Stimulated activated CD4-positive, alpha-beta T cell treated with anti-CD3 and anti-CD28 coated beads, Interleukin-1b, Interleukin-23, amount 100 ng/mL, for 4 hours (primary cell): ENCODE measurements at regions not wholly inside any gene's neighbourhood (a gene's known extent, or its start where the extent isn't known, plus 50 kb on each side); places are given as distances from the start of the nearest gene placed in this dataset.

ENCODE experiments used
- DNase-seq, 2 donors: peaks; one replicate each; pipeline ENCODE4 v3.0.0-alpha.2; 2020; ENCODE audit warnings: low read depth in 2 of 2

DNA sequence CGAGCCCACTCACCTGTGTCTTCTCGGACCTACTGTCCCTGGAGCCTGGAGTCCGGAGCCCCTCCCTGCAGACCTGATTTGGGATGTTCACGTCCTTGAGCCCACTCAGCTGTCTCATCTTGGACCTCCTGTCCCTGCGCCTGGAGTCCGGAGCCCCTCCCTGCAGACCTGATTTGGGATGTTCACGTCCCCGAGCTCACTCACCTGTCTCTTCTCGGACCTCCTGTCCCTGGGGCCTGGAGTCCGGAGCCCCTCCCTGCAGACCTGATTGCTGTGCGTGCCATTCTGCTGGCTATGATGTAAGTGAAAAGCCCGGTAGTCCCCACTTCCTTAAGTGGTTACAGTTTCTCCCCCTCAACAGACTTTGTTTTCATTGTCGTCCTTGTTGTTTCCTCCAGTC is 867.1 kb downstream of the BRD1 start:
- DNase-seq, result no peak

DNA sequence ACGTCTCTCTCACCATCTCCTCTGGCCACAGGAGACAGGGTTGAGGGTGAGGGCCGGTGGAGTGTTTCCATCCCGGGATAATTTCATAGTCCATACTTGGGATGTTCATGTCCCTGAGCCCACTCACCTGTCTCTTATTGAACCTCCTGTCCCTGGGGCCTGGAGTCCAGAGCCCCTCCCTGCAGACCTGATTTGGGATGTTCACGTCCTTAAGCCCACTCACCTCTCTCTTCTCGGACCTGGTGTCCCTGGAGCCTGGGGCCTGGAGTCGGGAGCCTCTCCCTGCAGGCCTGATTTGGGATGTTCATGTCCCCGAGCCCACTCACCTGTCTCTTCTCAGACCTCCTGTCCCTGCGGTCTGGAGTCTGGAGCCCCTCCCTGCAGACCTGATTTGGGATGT is 868.2 kb downstream of the BRD1 start:
- DNase-seq, result no peak

DNA sequence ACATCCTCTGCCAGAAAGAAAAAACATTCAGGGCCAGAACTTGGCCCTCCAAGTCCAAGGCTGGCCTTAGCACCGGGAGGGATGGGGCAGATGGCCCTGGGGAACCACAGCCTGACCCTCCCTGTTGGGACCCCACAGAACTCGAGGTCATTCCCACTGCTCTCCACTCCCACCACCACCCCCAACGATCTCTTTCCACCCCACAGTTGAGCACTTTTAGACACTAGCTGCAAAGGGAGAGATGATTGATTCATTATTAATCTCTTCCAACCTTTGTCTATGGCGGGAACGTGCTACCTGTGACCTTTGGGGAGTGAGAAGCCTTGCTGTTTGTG is 869.7 kb downstream of the BRD1 start:
- no peak for DNase-seq

DNA sequence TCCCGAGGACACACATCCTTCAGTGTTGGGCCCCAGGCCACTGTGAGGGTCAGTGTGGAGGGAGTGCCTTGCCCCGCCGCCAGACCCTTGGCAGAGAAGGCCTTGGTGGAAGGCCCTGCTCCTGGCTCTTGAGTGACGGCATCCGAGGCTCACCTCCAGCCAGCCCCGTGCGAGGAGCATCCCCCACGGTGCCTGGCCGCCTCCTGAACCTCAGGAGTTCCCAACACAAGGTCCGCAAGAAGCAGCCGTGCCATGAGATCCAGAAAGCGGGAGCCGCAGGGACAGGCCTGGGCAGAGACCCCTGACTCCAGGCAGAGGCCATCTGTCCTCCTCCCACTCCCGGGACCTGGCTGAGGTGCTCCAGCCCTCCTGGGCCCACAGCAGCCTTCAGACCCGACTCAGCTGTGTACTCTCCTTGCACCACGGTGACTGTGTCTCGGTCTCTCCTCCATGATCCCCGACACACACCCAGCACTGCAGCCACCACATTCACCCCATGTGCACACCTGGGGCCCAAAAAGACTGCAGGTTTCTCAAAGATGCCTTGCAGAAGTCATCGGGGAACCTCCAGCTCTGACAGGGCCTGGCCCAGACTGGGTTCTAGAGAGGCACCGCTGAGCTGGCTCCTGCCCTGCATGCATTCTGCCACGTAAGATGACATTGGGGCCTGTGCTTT is 870.2 kb downstream of the BRD1 start:
- DNase-seq, result no peak

DNA sequence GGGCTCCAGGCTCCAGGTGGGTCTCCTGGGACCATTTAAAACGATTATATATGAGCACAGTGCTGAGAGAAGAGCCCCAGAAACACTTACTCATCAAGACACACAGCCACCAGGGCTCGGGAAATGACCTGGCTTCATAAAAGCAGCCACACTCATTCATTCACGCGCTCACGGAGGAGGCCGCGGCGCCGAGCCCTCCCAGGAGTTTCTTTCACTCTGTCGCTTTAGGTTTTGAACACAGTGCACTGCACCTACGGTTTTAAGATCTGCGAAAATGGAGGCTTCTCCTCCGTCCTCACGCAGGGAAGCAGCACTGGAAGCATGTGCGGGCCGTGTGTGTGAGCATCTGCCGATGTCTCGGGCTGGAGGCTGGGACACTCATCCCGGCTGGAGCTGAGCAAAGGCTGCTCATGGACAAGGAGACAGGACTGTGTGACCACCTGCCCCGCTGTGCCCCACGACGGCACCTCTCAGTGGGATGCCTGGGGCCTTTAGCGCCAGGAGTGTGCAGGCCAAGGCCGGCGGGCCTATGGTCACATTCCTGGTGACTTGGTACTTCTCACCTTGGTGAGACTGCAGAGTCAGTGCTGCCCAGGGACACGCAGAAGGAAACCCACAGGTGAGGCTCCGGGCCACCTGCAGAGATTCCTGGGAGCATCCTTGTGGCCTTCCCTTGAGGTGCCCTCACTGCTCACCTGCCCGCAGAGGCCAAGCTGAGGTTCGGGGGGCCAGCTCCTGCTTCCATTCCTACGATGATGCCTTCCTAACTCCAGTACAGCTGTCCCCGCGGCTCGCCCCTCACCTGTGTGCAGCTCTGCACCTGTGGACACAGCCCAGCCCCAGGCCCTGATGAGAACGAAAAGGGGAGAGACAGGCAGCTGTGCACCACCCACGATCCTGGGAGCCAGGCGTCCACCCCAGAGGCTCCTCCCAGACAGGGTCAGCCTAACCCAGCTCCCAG is 872.0 kb downstream of the BRD1 start:
- DNase-seq, result no peak

DNA sequence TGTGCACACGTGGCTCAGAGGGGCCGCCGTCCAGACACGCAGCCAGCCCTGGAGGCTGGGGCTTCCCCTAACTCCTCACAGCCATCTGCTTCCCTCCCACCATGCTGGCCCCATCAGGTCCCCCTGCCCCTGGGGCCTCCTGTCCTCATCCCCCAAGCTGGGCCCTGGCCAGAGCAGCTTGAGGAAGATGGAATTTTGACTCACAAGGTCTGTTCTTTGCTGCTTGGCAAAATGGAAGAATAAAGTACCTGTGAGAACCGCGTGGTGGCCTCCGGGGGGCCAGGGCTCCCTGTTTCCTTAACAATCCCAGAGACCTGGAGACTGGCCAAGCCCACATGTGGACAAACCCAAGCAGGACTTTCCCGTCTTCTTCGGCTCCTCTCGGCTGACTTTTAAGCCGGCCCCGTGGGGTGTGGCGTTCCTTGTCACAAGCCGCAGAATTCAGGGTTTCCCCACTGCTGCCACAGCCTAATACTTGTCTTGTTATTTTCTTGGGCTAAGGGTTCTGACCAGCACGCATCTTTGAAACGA is 872.8 kb downstream of the BRD1 start:
- no peak for DNase-seq

DNA sequence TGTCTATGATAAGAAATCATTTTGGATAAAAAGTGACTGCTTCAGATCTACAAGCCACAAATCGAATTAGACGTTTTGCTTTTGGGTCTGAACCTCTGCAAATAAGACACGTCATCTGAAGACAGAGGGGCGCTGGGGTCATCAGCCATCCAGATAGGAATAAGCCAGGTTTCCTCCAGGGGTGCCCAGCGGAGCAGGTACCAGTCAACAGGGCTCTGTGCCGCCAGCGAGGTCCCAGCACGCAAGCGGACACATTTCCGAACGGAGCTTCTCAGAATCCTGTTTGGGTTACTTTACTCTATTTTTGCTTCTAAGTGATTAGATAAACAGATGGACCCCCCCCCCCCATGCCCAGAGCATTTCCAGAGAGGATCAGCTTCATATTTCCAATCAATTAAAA is 873.8 kb downstream of the BRD1 start:
- no peak for DNase-seq

DNA sequence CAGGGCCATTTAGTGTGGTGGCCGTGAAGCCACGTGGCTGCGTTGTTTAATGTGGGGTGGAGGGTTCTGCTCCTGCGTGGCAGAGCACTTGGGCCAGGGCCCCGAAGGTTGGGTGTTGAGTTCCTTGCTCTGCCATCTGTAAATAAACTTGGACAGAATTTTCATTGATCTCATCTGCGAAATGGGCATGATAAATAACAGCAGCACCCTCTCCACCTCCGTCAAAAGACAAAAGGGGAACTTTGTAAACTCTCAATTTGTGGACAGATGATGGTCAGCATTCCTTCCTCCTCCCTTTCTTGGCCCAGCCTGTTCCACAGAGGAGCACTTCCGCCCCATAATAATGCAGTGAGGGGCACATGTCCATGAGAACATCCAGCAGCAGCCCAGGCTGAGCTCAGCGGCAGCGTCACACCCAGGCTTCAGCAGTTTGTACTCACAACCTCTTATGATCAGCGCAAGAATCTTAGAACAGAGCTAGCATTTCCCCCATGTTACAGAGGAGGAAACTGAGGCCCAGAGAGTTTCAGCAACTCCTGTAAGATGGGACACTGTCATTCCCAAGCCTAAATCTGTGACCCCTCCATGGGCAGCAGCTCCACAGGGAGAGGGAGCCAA is 874.5 kb downstream of the BRD1 start:
- no peak for DNase-seq

DNA sequence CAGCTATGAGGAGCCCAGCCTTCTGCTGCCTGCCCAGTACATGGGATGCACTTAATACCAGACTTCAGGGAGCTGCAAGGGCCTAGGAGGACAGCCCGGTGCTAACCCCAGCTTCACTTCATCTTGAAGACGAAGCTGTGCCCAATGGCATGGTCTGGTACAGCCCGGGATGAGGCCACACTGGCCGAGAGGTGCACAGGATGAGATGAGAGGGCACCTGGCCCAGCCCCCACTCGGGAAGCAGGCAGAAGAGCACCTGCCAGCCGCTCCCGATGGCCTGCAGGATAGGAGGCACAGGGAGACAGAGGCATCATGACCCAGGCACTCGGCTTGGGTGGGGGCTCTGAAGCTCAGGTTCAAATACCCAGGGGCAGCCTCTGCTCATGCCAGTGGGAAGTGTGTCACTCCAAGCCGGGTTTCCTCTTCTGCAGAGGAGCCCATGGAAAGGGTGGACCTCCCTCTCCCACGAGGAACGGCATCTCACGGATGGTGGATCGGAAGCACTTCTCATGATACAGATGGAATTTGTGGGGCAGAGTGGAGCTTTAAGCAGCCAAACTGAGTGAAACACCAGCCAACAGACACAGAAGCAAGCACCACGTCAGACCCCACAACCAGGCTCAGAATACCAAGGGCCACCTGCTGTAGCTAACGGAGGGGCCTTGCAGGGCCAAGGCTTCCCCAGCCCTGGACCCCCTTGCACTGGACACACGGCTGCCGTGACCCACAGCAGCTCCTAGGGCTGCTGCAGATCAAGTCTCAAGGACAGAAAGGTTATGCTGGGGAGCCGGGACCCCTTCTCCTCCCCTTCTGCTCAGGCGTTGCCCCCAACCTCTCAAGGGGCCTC is 875.2 kb downstream of the BRD1 start:
- no peak for DNase-seq

DNA sequence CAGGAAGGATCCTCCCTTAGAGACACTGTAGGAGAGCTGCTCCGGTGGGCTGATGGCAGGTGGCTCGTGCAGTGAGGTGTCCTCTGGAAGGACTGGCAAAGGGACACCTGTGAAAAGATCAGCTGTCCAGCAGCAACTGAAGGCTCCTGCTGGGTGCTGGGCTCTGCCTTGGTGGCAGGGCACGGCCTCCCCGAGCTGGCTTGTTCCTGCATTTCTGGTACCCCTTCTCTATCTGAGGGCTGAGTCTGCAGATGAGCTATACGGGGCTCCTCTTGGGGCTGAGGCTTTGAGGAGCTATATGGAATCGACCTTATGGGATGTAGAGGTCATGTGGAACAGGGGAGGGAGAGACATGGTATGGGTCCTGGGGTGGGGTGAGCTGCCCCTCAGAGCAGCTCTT is 875.8 kb downstream of the BRD1 start:
- DNase-seq, result no peak

DNA sequence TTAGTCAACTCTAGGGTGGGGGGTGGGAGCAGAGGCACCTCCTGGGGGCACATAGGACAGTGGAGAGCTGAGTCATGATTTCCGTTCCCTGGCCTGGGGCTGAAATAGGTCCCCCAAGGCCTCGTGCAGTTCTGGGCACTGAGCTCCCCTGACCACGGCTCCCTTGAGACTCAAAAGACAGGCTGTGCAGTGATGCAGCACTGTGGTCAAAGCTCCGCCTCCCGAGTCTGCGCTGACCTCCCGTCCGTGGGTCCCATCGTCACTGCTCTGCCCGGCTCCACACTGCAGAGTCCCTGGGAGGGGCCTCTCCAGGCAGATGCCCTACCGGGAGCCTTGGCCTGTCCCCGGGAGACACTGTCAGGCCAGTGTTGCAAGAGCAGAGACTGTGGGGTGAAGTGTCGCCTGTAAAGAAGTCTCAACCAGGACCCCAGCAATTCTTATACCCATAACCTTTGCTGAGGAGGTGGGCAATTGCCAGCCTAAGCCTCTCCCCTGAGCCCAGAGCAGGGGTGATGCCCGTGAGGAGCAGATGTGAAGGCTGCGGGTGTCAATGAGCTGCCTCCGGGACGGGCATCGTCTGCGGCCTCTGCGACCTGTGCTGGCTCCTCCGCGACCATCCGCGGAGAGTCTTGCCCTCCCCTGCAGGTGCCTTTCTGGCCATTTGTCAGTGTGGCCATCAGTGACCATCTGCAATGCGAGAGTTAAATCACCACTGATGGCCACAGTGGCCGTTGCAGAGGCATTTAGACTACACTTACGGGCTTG is 877.3 kb downstream of the BRD1 start:
- no peak for DNase-seq

DNA sequence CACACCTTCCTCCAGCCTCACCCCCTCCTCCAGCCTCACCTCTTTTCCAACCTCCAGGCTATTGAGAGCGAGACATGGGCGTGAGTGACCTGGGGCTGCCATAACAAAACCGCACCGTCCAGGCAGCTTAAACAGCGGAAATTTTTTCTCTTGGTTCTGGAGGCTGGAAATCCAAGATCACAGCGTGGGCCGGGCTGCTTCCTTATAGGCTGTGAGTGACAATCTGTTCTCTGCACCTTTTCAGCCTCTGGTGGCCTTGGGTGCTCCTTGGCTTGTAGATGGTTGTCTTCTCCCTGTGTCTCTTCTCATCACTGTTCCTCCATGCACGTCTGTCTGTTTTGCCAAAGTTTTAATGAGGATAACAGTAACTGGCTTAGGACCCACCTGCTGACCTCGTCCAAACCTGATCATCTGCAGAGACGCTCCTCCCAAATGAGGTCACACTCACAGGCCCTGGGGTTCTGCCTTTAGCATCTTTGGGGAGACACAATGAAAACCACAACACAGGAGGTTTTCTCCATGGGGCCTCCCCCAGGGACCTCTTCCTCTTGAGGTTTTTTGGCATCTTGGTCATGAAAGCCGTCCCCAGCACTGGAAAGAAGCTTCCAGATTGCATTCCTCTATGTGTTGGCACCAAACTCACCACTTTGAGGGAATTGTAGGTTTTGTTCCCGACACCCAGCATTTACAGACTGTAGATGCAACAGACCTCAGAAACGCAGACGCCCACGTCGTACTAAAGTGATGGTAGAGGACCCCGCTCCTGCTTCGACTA is 878.1 kb downstream of the BRD1 start:
- DNase-seq, result no peak

DNA sequence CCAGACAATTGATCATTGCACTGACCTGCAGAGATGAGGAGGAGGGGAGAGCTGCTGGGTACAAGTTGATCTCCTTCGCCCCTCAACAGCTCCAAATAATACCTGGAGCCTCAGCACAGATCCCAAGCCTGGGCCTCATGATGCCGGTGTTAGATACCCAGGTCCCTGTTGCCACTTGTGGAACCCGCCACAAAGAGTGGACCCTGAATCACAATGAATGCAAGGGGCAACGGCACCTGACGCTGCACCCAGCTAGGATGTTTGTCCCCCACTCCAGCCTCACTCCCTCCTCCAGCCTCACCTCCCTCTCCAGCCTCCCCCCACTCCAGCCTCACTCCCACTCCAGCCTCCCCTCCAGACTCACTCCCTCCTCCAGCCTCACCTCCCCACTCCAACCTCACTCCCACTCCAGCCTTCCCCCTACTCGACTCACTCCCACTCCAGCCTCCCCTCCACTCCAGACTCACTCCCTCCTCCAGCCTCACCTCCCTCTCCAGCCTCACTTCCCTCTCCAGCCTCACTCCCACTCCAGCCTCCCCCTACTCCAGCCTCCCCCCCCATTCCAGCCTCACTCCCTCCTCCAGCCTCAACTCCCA is 879.0 kb downstream of the BRD1 start:
- DNase-seq, result no peak

DNA sequence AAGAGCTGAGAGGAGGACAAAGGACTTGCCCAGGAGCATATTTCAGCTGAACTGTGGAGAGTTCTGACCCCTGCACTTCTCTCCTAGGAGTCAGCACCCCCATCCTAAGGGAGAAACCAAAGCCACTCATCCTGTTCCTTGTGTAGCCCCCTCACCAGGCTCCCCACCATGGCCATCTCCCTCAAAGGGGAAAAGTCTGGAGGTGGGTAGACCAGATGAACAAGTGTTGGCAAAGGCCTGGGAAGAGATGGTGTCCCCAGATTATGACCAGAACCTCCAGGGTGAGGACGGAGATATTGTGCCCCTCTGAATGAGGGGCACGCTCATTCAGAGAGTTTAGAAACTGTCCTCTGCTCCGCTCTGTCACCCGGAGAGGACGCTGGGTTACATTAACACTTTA is 880.0 kb downstream of the BRD1 start:
- DNase-seq, result no peak

DNA sequence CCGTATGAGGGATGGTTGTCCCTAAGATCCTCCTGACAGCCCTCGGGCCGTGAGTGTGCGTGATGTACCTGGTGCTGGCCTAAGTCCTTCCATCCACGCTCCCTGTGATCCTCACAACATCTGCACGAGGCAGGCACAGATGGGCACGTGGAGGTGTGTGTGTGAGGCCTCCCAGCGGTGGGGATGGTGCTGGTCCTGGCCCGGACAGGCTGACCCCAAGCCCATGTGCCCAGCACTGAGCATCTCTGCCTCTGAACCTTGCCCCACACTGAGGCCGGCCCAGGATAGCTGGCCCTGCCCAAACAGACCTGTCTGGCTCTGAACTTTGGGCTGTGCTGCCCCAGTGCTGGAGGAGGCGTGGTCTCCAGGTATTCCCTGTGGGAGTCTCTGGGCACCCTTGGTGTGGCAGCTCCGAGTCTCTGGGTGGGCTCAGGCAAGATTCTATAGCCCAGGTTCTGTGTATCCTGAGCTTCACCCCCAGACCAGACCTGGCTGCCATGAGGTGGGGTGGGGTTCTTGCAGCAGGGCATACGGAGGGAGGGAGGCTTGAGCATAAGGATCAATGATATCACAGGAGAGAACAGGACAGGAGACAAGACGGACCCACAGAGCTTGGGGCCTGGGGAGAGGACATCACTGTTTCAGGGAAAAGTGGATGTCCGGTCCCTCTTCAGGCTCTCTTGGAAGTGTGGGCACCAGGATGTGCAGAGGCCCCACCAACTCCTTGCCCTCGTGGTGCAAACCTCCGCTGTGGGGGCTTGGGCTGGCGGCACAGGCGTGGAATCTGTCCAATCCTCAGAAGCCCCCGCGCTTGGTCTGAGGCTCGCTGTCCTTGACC is 881.8 kb downstream of the BRD1 start:
- DNase-seq, result no peak

DNA sequence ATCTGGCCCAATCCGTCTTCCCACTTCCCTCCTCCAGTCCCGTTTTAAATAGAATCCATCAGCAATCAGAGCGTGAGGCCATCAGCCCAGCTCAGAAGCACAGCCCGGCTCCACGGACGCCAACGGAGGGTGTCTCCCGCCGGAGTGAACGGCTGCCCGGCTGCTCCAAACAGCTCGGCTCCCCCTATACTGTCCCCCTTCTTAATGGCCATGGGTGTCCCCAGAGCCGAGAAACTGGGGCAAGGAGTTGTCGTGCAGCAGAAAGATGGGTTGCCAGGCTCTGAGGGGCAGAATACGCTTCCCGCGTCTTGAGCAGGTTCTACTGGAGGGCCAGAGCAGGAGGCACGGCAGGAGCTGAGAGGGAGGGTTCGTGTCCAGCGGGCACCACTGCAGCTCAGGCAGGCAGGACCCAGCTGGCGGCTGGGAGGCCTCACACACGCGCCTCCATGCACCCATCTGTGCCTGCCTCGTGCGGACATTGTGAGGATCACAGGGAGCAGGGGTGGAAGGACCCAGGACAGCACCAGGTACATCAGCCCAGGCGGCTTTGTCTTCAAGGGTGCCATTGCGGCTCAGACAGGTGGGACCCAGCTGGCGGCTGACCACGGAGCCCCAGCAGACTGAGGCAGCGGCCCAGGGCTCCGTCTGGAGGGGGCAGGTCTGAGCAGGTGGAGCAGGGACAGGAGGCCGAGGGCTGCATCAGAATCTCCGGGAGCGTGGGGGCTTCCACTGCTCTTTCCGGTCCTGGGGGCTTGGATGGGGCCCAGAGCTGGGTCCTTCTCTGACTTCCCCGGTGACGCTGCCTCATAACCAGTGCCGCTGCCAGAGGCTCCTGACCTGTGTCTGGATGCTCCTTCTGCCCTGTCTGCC is 882.7 kb downstream of the BRD1 start:
- DNase-seq, result no peak

DNA sequence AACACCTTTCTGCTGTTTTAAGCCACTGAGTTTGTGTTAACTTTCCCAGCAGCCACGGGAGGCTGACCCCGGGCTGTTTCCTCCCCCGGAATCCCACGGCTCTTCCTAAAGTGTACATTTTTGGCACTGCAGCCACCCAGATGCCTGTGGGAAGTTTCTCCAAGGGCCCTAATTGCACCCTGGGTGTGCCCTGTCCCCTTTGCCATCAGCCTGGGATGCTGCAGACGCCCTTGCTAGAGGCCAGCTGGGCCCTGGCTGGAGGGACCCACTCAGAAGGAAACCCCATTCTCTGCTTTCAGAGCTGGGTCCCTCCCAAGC is 883.3 kb downstream of the BRD1 start:
- no peak for DNase-seq
